ENCODE measurements at regions not wholly inside any gene's neighbourhood (a gene's known extent, or its start where the extent isn't known, plus 50 kb on each side); places are given as distances from the start of the nearest gene placed in this dataset.

DNA sequence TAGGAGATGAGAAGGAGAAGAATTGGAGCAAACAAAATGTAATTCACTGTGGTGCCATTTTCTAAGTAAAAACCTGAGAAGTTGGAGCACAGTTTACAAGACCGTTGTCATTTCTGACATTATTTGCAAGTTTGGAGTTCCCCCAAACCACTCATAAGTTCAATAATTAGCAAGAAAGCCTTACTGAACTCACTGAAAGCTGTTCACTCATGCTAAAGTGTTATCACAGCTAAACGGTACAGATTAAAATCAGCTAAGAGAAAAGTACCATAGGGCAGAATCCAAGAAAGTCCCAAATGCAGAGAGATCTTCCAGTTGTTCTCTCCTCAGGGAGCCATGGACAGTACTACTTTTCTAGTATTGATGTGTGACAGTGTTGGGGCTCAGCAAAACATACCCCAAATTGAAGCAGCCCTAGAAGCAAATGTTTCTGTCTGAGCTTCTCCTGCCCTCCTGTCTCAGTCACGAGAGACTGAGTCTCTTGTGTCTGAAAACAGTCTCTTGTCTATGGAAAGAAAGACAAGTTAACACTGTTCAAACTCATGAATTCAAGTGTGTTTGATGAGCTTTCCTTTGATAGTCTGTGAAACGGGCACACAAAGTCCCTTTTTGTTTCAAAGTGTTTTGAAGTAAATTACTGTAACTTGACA lies 221.2 kb downstream of the GABRG2 start:
- in situ Hi-C loops (cut with MboI; ENCODE audit: low sequenced_read_pairs, unreplicated experiment): no loop called here

DNA sequence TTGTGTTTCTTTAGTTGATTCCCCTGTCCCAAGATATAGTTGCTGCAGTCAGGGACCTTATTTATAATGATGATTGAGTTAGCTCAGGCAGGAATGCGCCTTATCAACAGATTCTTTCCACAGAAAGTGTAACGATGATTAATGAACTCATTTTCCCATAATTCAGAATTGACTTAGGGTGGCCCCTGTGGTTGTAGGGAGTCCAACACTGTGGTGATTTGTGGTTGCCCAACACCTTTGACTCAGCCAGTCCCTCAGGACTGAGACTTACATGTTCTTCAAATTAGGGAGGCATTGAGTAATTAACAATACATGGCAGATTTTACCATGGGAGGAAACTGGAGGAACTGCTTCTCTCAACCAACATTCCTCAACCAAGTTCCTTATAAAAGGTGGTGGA lies 221.9 kb downstream of the GABRG2 start:
- DNase-seq (ENCODE audit: low spot score): no peak
- in situ Hi-C loops (cut with MboI; ENCODE audit: low sequenced_read_pairs, unreplicated experiment): no loop called here
- TF ChIP-seq, protein P1, sequence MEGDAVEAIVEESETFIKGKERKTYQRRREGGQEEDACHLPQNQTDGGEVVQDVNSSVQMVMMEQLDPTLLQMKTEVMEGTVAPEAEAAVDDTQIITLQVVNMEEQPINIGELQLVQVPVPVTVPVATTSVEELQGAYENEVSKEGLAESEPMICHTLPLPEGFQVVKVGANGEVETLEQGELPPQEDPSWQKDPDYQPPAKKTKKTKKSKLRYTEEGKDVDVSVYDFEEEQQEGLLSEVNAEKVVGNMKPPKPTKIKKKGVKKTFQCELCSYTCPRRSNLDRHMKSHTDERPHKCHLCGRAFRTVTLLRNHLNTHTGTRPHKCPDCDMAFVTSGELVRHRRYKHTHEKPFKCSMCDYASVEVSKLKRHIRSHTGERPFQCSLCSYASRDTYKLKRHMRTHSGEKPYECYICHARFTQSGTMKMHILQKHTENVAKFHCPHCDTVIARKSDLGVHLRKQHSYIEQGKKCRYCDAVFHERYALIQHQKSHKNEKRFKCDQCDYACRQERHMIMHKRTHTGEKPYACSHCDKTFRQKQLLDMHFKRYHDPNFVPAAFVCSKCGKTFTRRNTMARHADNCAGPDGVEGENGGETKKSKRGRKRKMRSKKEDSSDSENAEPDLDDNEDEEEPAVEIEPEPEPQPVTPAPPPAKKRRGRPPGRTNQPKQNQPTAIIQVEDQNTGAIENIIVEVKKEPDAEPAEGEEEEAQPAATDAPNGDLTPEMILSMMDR (IDR thresholded peaks at IDR 0.05; ENCODE audit: borderline replicate concordance, control extremely low read depth, extremely low read depth, insufficient read depth, missing control alignments): no peak

More for the DNA sequence above, 221.2 kb downstream of the GABRG2 start:
- TF ChIP-seq, protein P1 (IDR thresholded peaks at IDR 0.05; ENCODE audit: borderline replicate concordance, control extremely low read depth, extremely low read depth, insufficient read depth, missing control alignments): no peak
- DNase-seq (ENCODE audit: low spot score): no peak

DNA sequence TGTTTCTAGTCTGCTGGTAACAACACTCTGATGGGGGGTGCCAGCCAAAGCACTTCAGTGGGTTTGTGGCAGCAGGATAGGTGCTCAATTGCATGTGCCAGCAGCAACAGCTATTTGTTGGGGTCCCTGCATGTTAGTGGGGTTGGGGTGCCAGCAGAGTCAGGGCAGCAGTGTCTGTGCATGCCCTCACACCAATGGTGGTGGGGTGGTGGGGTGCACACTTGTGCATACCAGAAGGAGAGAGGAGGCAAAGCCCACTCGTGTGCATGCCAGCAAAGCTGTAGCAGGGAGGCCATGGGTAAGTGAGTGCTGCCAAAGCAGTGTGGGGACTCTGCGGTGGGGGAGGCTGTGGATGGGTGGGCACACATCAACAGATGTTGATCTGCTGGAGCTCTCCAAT lies 232.2 kb downstream of the GABRG2 start:
- DNase-seq (ENCODE audit: low spot score): no peak
- in situ Hi-C loops (cut with MboI; ENCODE audit: low sequenced_read_pairs, unreplicated experiment): no loop called here
- TF ChIP-seq, protein P1 (IDR thresholded peaks at IDR 0.05; ENCODE audit: borderline replicate concordance, control extremely low read depth, extremely low read depth, insufficient read depth, missing control alignments): no peak

DNA sequence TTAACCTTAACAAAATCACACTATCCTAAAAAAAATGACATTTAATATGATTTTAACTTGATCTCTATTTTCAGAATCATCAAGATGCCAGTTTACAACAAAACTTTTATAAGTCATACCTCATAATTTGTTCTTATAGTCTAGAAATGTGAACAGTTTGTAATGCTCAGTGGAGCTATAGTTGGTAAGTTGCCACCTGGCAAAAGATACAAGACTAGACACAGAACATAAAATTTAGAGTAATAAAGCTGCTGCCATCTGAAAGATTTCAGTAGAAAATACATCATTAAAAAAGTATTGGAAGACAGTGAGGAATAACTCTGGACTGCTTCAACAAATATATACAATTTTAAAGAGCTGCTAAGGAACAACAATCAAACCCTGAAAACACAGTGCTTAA lies 233.8 kb downstream of the GABRG2 start:
- in situ Hi-C loops (cut with MboI; ENCODE audit: low sequenced_read_pairs, unreplicated experiment): no loop called here
- TF ChIP-seq, protein P1 (IDR thresholded peaks at IDR 0.05; ENCODE audit: borderline replicate concordance, control extremely low read depth, extremely low read depth, insufficient read depth, missing control alignments): no peak
- DNase-seq (ENCODE audit: low spot score): no peak

DNA sequence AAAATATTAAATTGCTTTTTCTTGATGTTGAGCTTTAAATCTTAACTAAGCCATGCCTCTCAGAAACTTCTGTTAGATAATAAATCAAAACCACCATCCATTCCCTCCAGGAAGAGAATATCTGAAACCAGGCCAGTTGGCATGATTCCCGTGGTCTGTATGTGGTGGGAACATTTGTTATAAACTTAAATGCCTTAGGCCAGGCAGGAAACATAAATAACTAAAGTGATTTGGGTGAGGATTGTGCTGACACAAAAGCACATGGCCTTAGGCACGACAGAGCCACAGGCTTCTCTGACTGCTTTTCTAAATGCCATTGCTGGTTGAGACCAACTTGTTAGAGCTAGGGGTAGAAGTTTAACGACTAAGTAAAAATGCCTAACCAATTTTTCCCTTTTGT lies 255.9 kb downstream of the GABRG2 start:
- no peak for DNase-seq (ENCODE audit: low spot score)
- TF ChIP-seq, protein P1 (IDR thresholded peaks at IDR 0.05; ENCODE audit: borderline replicate concordance, control extremely low read depth, extremely low read depth, insufficient read depth, missing control alignments): no peak
- in situ Hi-C loops (cut with MboI; ENCODE audit: low sequenced_read_pairs, unreplicated experiment): no loop called here

DNA sequence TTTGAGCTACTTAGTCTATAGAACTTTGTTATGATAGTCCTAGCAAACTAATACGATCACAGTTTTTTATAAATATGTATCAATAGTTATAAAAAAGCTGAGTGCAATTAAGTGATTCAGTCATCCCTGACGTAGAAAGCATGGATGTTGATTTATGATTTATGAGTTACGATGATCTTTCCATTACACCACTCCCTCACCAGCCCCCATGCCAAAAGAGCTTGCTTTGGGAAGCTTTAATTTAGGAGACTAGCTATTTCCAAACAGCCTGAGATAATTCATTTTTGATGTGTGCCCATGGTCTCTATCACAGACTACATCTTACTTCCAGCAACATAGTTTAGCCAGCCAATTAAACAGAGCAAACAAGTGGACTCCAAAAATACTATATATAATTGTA lies 256.8 kb downstream of the GABRG2 start:
- in situ Hi-C loops (cut with MboI; ENCODE audit: low sequenced_read_pairs, unreplicated experiment): no loop called here
- no peak for DNase-seq (ENCODE audit: low spot score)
- TF ChIP-seq, protein P1 (IDR thresholded peaks at IDR 0.05; ENCODE audit: borderline replicate concordance, control extremely low read depth, extremely low read depth, insufficient read depth, missing control alignments): no peak
